ENCODE measurements at regions not wholly inside any gene's neighbourhood (a gene's known extent, or its start where the extent isn't known, plus 50 kb on each side); places are given as distances from the start of the nearest gene placed in this dataset.

GRCh38 chr10:2786251-2786650 lies 281.1 kb upstream of the PFKP start:
- H3K9ac ChIP-seq (ENCODE audit: extremely low read depth, insufficient read length, low read length) = no peak overlapping the region
- no peaks in the 10 kb centered on the region for H3K23me2 ChIP-seq (ENCODE audit: insufficient read length, low read depth, low read length, poor library complexity, severe bottlenecking)
- H3K27me3 ChIP-seq (ENCODE audit: insufficient read depth, low read length) = no peaks in the 10 kb centered on the region
- H3K9me3 ChIP-seq (ENCODE audit: control insufficient read depth, low read depth, low read length) = no peaks in the 10 kb centered on the region
- no peak overlapping the region for H2AFZ ChIP-seq (ENCODE audit: low read length)
- Mint-ChIP-seq H3K27me3 (ENCODE audit: low read depth) (no peaks in the 10 kb centered on the region; the same call in none of the 2 replicates), H3K4me3 (no peak overlapping the region), H3K36me3 (ENCODE audit: insufficient read depth in 1 of 3, low read depth in 3 of 3) (no peaks in the 10 kb centered on the region), H3K4me1 (peaks cover 4% of the 10 kb centered on the region in 2 experiments; a peak in 2 of 4 replicates), H3K9me3 (no peaks in the 10 kb centered on the region), H3K27ac (no peak overlapping the region)
- H3K27ac ChIP-seq (ENCODE audit: insufficient read length, low read depth, low read length) = no peak overlapping the region
- H2BK20ac ChIP-seq (ENCODE audit: low read depth, low read length, poor library complexity, severe bottlenecking) = no peak overlapping the region
- no peaks in the 10 kb centered on the region for H4K20me1 ChIP-seq (ENCODE audit: control insufficient read depth, insufficient read depth, insufficient read length)
- no peak overlapping the region for H3K14ac ChIP-seq (ENCODE audit: insufficient read depth, low read length)
- no peak for DNase-seq
- H3K23ac ChIP-seq (ENCODE audit: insufficient read length, low read depth, low read length) = no peak overlapping the region
- no peak overlapping the region for H2BK15ac ChIP-seq (ENCODE audit: low read depth, low read length)
- H2BK5ac ChIP-seq (ENCODE audit: insufficient read length, low read length) = no peak overlapping the region
- H3K4me2 ChIP-seq (ENCODE audit: insufficient read depth, insufficient read length, low read length) = no peak overlapping the region
- no peak overlapping the region for H3K18ac ChIP-seq (ENCODE audit: insufficient read length, low read depth, low read length)
- no peaks in the 10 kb centered on the region for H3K79me1 ChIP-seq (ENCODE audit: insufficient read depth, low read depth, low read length, poor library complexity, severe bottlenecking)
- H2BK12ac ChIP-seq (ENCODE audit: insufficient read length, low read depth, low read length) = no peak overlapping the region
- no peak for TF ChIP-seq CTCF (conservative IDR thresholded peaks at IDR 0.05)
- no peak overlapping the region for H4K8ac ChIP-seq (replicated peaks; ENCODE audit: insufficient read length, low read depth, low read length)
- H4K91ac ChIP-seq (ENCODE audit: insufficient read length, low read depth, low read length) = no peak overlapping the region
- H2BK120ac ChIP-seq (ENCODE audit: low read depth, low read length, poor library complexity, severe bottlenecking) = no peak overlapping the region
- H3K4ac ChIP-seq (ENCODE audit: low read depth, low read length) = no peak overlapping the region
- no peaks in the 10 kb centered on the region for H3K79me2 ChIP-seq (ENCODE audit: insufficient read depth, low read length)
- H4K5ac ChIP-seq (ENCODE audit: insufficient read length, low read depth, low read length) = no peak overlapping the region
- H2AK5ac ChIP-seq (ENCODE audit: insufficient read length, low read length) = no peak overlapping the region
- no peak overlapping the region for H3K56ac ChIP-seq (ENCODE audit: insufficient read length, low read depth, low read length)
- no CpG with 5 or more reads among the region's 5 CpGs for WGBS (ENCODE audit: extremely low coverage, insufficient read length, low lambda C conversion rate)
- H3T11ph ChIP-seq (ENCODE audit: low read length) = no peak overlapping the region
- no peaks in the 10 kb centered on the region for H3K4me1 ChIP-seq (ENCODE audit: insufficient read depth, low read length)
